Loucy (cell line): ENCODE measurements at regions not wholly inside any gene's neighbourhood (a gene's known extent, or its start where the extent isn't known, plus 50 kb on each side); places are given as distances from the start of the nearest gene placed in this dataset.

Experiments used
- EZH2phosphoT487 ChIP-seq: fragments of 200-600 bp; IDR thresholded peaks from 2 replicates; pipeline ENCODE4 v1.6.1; 2018; ENCODE audit warnings: antibody characterized with exemption, mild to moderate bottlenecking, moderate library complexity, borderline replicate concordance
- TF ChIP-seq, protein P1 (sequence below): fragments of 200-600 bp; sonication (generic); conservative IDR thresholded peaks from 2 replicates; pipeline ENCODE4 v1.5.1; 2014; ENCODE audit warnings: mild to moderate bottlenecking, antibody characterized with exemption, low read length

DNA sequence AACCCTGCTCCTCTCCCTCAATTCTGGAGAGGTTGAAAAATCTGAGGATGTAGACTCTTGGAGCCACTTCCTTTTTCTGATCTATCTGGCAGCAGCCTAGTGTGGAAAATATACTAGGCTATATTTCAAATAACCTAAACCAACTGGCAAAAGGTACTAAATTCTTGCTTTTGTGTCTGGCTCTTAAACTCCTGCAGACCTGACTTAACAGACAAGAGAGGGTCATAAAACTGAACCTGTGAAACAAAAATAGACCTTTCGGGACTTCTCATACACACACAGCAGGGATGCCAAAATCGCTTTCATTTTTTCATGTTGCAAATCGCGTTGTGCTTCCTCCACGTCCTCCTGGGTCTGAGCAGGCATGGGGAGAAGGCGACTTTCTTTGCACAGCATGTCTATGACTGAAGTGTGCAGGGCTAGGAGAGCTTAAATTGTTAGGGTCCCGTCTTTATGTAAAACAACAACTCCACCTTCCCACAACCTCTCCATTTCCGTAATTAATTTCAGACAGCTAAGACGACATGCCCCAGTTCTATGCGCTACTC is 520.7 kb upstream of the PSMD7 start:
- TF ChIP-seq, protein P1, sequence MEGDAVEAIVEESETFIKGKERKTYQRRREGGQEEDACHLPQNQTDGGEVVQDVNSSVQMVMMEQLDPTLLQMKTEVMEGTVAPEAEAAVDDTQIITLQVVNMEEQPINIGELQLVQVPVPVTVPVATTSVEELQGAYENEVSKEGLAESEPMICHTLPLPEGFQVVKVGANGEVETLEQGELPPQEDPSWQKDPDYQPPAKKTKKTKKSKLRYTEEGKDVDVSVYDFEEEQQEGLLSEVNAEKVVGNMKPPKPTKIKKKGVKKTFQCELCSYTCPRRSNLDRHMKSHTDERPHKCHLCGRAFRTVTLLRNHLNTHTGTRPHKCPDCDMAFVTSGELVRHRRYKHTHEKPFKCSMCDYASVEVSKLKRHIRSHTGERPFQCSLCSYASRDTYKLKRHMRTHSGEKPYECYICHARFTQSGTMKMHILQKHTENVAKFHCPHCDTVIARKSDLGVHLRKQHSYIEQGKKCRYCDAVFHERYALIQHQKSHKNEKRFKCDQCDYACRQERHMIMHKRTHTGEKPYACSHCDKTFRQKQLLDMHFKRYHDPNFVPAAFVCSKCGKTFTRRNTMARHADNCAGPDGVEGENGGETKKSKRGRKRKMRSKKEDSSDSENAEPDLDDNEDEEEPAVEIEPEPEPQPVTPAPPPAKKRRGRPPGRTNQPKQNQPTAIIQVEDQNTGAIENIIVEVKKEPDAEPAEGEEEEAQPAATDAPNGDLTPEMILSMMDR: no peak
- no peak for TF ChIP-seq EZH2phosphoT487
